ENCODE measurements at regions not wholly inside any gene's neighbourhood (a gene's known extent, or its start where the extent isn't known, plus 50 kb on each side); places are given as distances from the start of the nearest gene placed in this dataset.
"Not testable (repeated sequence)": the region's sequence is repeated elsewhere in the genome, so short reads cannot be mapped to it uniquely, and the experiment has no call there.

- H3K27ac Mint-ChIP-seq: no peak overlapping the region
- DNase-seq: no peak
These were observed 337.5 kb upstream of the PCSK5 start for GRCh38 chr9:75552941-75553340.

GRCh38 chr9:75566813-75567212, 323.7 kb upstream of the PCSK5 start:
- peaks cover 33% of the 10 kb centered on the region for H3K36me3 Mint-ChIP-seq (ENCODE audit: low read depth)
- DNase-seq: peak; percentile 4
- not testable (repeated sequence) for H3K27me3 Mint-ChIP-seq (ENCODE audit: low read depth, poor library complexity)
- H3K4me3 Mint-ChIP-seq: peak overlapping the region; percentile 2
- H3K4me1 Mint-ChIP-seq: peaks cover 54% of the 10 kb centered on the region
- H3K27ac Mint-ChIP-seq: peak overlapping the region; percentile 96
- peaks cover 57% of the 10 kb centered on the region for H3K9me3 Mint-ChIP-seq

More at GRCh38 chr9:75552941-75553340, 337.5 kb upstream of the PCSK5 start:
- Mint-ChIP-seq H3K27me3 (ENCODE audit: low read depth, poor library complexity) (peaks cover 8% of the 10 kb centered on the region), H3K36me3 (ENCODE audit: low read depth) (peaks cover 6% of the 10 kb centered on the region), H3K4me1 (no peaks in the 10 kb centered on the region), H3K4me3 (no peak overlapping the region), H3K9me3 (peaks cover 19% of the 10 kb centered on the region)
- TF ChIP-seq CTCF (IDR thresholded peaks at IDR 0.05): no peak

GRCh38 chr9:75570538-75570937, 319.9 kb upstream of the PCSK5 start:
- H3K27me3 Mint-ChIP-seq (ENCODE audit: low read depth, poor library complexity): peaks cover 2% of the 10 kb centered on the region
- H3K9me3 Mint-ChIP-seq: peaks cover 34% of the 10 kb centered on the region
- peak overlapping the region; percentile 87 for H3K27ac Mint-ChIP-seq
- TF ChIP-seq CTCF (IDR thresholded peaks at IDR 0.05): no peak
- H3K36me3 Mint-ChIP-seq (ENCODE audit: low read depth): peaks cover 29% of the 10 kb centered on the region
- no peak for DNase-seq
- H3K4me3 Mint-ChIP-seq: no peak overlapping the region
- H3K4me1 Mint-ChIP-seq: peaks cover 63% of the 10 kb centered on the region

- DNase-seq: no peak
- Mint-ChIP-seq H3K4me1 (peaks cover 31% of the 10 kb centered on the region), H3K36me3 (ENCODE audit: low read depth) (peaks cover 16% of the 10 kb centered on the region), H3K27me3 (ENCODE audit: low read depth, poor library complexity) (peaks cover 5% of the 10 kb centered on the region), H3K9me3 (peaks cover 21% of the 10 kb centered on the region), H3K4me3 (no peak overlapping the region), H3K27ac (no peak overlapping the region)
- no peak for TF ChIP-seq CTCF (IDR thresholded peaks at IDR 0.05)
These were observed 315.9 kb upstream of the PCSK5 start for GRCh38 chr9:75574569-75574968.

- Mint-ChIP-seq H3K27me3 (ENCODE audit: low read depth, poor library complexity) (peaks cover 6% of the 10 kb centered on the region), H3K4me1 (peaks cover 16% of the 10 kb centered on the region), H3K9me3 (peaks cover 14% of the 10 kb centered on the region), H3K4me3 (no peak overlapping the region), H3K27ac (no peak overlapping the region), H3K36me3 (ENCODE audit: low read depth) (no peaks in the 10 kb centered on the region)
- no peak for TF ChIP-seq CTCF (IDR thresholded peaks at IDR 0.05)
- DNase-seq: no peak
These were observed 307.6 kb upstream of the PCSK5 start for GRCh38 chr9:75582870-75583269.

GRCh38 chr9:75588808-75589207, 301.7 kb upstream of the PCSK5 start:
- H3K36me3 Mint-ChIP-seq (ENCODE audit: low read depth): no peaks in the 10 kb centered on the region
- peaks cover 5% of the 10 kb centered on the region for H3K9me3 Mint-ChIP-seq
- H3K4me1 Mint-ChIP-seq: peaks cover 5% of the 10 kb centered on the region
- no peak overlapping the region for H3K27ac Mint-ChIP-seq
- DNase-seq: no peak
- no peak overlapping the region for H3K4me3 Mint-ChIP-seq
- TF ChIP-seq CTCF (IDR thresholded peaks at IDR 0.05): peak; percentile 26
- H3K27me3 Mint-ChIP-seq (ENCODE audit: low read depth, poor library complexity): no peaks in the 10 kb centered on the region

Measured in nephron progenitor cell (in vitro differentiated cells).